HepG2 (cell line): ENCODE measurements at regions not wholly inside any gene's neighbourhood (a gene's known extent, or its start where the extent isn't known, plus 50 kb on each side); places are given as distances from the start of the nearest gene placed in this dataset.

ENCODE experiments used
- ATAC-seq: fragments of 200-7000 bp; cut with Tn5 transposase; 3 replicates; pipeline ENCODE4 v1.9.1; 2020; ENCODE audit warnings: mild to moderate bottlenecking, moderate library complexity
- BruUV-seq: library from RNA; stranded (reverse); fragments of 400-500 nt; replicated peaks from 2 replicates; lab custom pipeline; 2021; lab: Mats Ljungman, UMichigan
- CTCF ChIA-PET: fragments of 300-600 bp; formaldehyde crosslinking; extraction: SDS; loops from one replicate; lab custom pipeline; 2021; ENCODE audit warnings: low total read pairs, inconsistent platforms, low intra/inter-chr PET ratio; lab: Yijun Ruan, JAX
- POLR2A ChIA-PET: fragments of 350-600 bp; sonication (Branson Sonifier 250); formaldehyde crosslinking; loops from one replicate; lab custom pipeline; 2020; ENCODE audit warnings: antibody characterized with exemption, inconsistent platforms; lab: Yijun Ruan, JAX
- DNase-seq: peaks from one replicate; pipeline ENCODE4 v3.0.0-alpha.2; 2015; ENCODE audit warnings: low spot score
- FAIRE-seq: peaks from 3 replicates; lab custom pipeline; 2011; peaks lifted over from hg19 to GRCh38; lab: Jason Lieb, UNC
- H2AFZ ChIP-seq: one replicate; pipeline ENCODE4 v1.6.1; 2011; ENCODE audit warnings: low read length, inconsistent platforms
- H3K27ac ChIP-seq: fragments of 300-600 bp; 3 replicates; pipeline ENCODE4 v1.8.0; 2011; ENCODE audit warnings: mixed run types, mild to moderate bottlenecking, mixed read lengths, low read length, inconsistent platforms; ENCODE audit not compliant: insufficient read depth; ENCODE audit errors: extremely low read length
- H3K27me3 ChIP-seq, 2 experiments: fragments of 200-600 bp in 1 of 2; 2 replicates in 1 of 2; 3 replicates in 1 of 2; pipeline versions ENCODE4 v1.6.0 to v1.8.0; 2011; ENCODE audit warnings: low read length in 2 of 2, mild to moderate bottlenecking in 2 of 2, moderate library complexity in 2 of 2, inconsistent platforms in 1 of 2; ENCODE audit not compliant: insufficient read depth in 2 of 2, control insufficient read depth in 1 of 2
- H3K36me3 ChIP-seq, 2 experiments: fragments of 200-600 bp in 1 of 2; replicated peaks in 1 of 2; 2 replicates in 1 of 2; 3 replicates in 1 of 2; pipeline versions ENCODE4 v1.5.1 to v1.8.0; 2011; ENCODE audit warnings: low read length in 2 of 2, inconsistent platforms in 1 of 2; ENCODE audit not compliant: insufficient read depth in 2 of 2, control insufficient read depth in 1 of 2
- H3K4me1 ChIP-seq: 2 replicates; pipeline ENCODE4 v1.5.1; 2012; ENCODE audit warnings: low read length, inconsistent platforms; ENCODE audit not compliant: insufficient read depth
- H3K4me2 ChIP-seq: 2 replicates; pipeline ENCODE4 v1.6.0; 2011; ENCODE audit warnings: low read depth, low read length, inconsistent platforms
- H3K4me3 ChIP-seq, 3 experiments: fragments of 200-600 bp in 1 of 3; sonication (generic), shearing (Covaris generic) in 1 of 3; replicated peaks in 1 of 3; 2 replicates each; pipeline ENCODE4 v1.5.1; 2011 to 2016; ENCODE audit warnings: low read length in 3 of 3, inconsistent platforms in 2 of 3, low read depth in 2 of 3, mild to moderate bottlenecking in 2 of 3, control low read depth in 1 of 3, mixed read lengths in 1 of 3; ENCODE audit not compliant: insufficient read depth in 1 of 3
- H3K79me2 ChIP-seq: one replicate; pipeline ENCODE4 v1.6.1; 2011; ENCODE audit warnings: low read length, inconsistent platforms; ENCODE audit not compliant: insufficient read depth
- H3K9ac ChIP-seq: 2 replicates; pipeline ENCODE4 v1.6.0; 2011; ENCODE audit warnings: mild to moderate bottlenecking, low read depth, low read length, inconsistent platforms; ENCODE audit not compliant: insufficient read depth
- H3K9me3 ChIP-seq: 2 replicates; pipeline ENCODE4 v1.5.1; 2012; ENCODE audit warnings: mild to moderate bottlenecking, low read length
- H4K20me1 ChIP-seq: 2 replicates; pipeline ENCODE4 v1.6.0; 2011; ENCODE audit warnings: inconsistent platforms, mild to moderate bottlenecking, low read length, moderate library complexity; ENCODE audit not compliant: insufficient read depth
- AGO2 ChIP-seq: fragments of 200-400 bp; formaldehyde crosslinking; optimal IDR thresholded peaks from 2 replicates; pipeline ENCODE3; 2017; ENCODE audit warnings: mild to moderate bottlenecking, low read depth, low read length, moderate library complexity
- ARHGAP35 ChIP-seq: sonication (generic); formaldehyde crosslinking; IDR thresholded peaks from 2 replicates; pipeline ENCODE4 v1.9.0; 2022; ENCODE audit warnings: mild to moderate bottlenecking, inconsistent platforms, moderate library complexity, missing genetic modification reagents, borderline replicate concordance
- CAMTA2 ChIP-seq: sonication (generic); formaldehyde crosslinking; IDR thresholded peaks from 2 replicates; pipeline ENCODE4 v1.4.0; 2020; ENCODE audit warnings: mild to moderate bottlenecking, missing genetic modification reagents, borderline replicate concordance
- HDAC6 ChIP-seq: fragments of 200-600 bp; sonication (generic); IDR thresholded peaks from 2 replicates; pipeline ENCODE4 v1.7.0; 2017; ENCODE audit warnings: mild to moderate bottlenecking, antibody characterized with exemption, low read length, low read depth
- MED8 ChIP-seq: sonication (generic); formaldehyde crosslinking; IDR thresholded peaks from 2 replicates; pipeline ENCODE4 v1.8.1; 2023; ENCODE audit warnings: mild to moderate bottlenecking, missing genetic modification reagents; ENCODE audit not compliant: insufficient replicate concordance
- NR1H2 ChIP-seq: sonication (generic); formaldehyde crosslinking; IDR thresholded peaks from 2 replicates; pipeline ENCODE4 v1.8.1; 2022; ENCODE audit warnings: low read depth, missing genetic modification reagents, borderline replicate concordance
- SMYD3 ChIP-seq: sonication (generic); formaldehyde crosslinking; IDR thresholded peaks from 2 replicates; pipeline ENCODE4 v1.8.1; 2023; ENCODE audit warnings: mild to moderate bottlenecking, missing genetic modification reagents
- U2AF1 ChIP-seq: fragments of 200-400 bp; formaldehyde crosslinking; optimal IDR thresholded peaks from 2 replicates; pipeline ENCODE3; 2017; ENCODE audit warnings: mild to moderate bottlenecking, low read depth, low read length
- ZNF280D ChIP-seq: sonication (generic); formaldehyde crosslinking; IDR thresholded peaks from 2 replicates; pipeline ENCODE4 v1.5.1; 2020; ENCODE audit warnings: mild to moderate bottlenecking, missing genetic modification reagents
- ZNF329 ChIP-seq: sonication (generic); formaldehyde crosslinking; IDR thresholded peaks from 2 replicates; pipeline ENCODE4 v1.9.0; 2021; ENCODE audit warnings: low read depth, mild to moderate bottlenecking, missing genetic modification reagents
- ZNF687 ChIP-seq: sonication (generic); formaldehyde crosslinking; IDR thresholded peaks from 2 replicates; pipeline ENCODE4 v1.5.1; 2020; ENCODE audit warnings: mild to moderate bottlenecking, missing genetic modification reagents, moderate library complexity
- ZNF724P ChIP-seq: sonication (generic); formaldehyde crosslinking; IDR thresholded peaks from 2 replicates; pipeline ENCODE4 v1.8.0; 2022; ENCODE audit warnings: missing genetic modification reagents, borderline replicate concordance
- WGBS: methylation state at CpG from one replicate; pipeline ENCODE4 v1.1.6; 2017; ENCODE audit warnings: low lambda C conversion rate; 5-methylcytosine and 5-hydroxymethylcytosine counted together
- in situ Hi-C: cut with HindIII; loops from 2 replicates; pipeline ENCODE4 v1.10.0; 2017; ENCODE audit warnings: low pct_unique_long_range_greater_than_20kb; ENCODE audit not compliant: extremely low pct_ligation_motif_present
- intact Hi-C: fragments of 100-400 bp; cut with micrococcal nuclease; formaldehyde crosslinking; loops from one replicate; pipeline ENCODE4 v1.10.0; 2022; ENCODE audit not compliant: unreplicated experiment
- TF ChIP-seq, protein P1 (sequence below): sonication (generic); formaldehyde crosslinking; conservative IDR thresholded peaks from 2 replicates; pipeline ENCODE4 v1.4.0; 2020; ENCODE audit warnings: missing genetic modification reagents

DNA sequence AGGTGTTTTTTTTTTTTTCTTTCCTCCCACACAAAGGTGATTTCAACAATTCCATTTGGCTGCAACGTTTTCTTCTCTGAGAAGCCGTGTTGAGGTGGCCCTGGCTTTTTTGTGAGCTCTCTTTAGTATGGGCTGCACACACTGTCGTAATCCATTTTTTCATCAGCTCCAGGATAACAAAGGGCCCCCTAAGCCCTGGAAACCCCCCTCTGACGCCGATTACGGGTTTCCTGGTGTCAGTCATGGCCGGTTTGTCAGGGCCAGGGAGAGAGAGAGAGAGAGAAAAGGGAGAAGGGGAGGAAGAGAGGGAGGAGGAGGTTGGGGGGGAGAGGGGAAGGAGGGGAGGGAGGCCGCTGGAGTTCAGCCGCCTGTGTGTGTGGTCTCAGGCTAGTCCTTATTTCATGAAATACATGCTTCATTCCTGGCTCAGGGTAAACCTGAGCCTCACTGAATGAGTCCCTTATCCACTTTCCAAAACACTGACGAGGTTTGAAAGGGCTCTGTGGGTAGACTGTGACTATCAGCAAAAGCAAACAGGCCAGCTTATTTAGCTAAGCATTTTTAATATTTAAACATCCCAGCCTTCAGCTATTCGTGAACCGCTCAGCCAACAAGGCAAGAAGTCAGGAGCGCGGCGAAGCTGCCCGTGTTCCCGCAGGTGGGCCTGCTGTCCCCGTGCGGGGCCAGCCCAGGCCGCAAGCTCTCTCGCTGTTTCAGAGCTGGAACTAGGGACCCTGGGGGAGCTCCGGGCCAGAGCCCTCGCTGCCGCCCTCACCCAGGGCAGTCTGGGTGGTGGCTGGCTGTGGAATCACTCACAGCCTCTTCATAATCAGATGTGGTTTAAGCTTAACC, 172.8 kb downstream of the ERCC6L2 start (continued):
- TF ChIP-seq ZNF687 (CRISPR knock-in tag), result peak; percentile 50

DNA sequence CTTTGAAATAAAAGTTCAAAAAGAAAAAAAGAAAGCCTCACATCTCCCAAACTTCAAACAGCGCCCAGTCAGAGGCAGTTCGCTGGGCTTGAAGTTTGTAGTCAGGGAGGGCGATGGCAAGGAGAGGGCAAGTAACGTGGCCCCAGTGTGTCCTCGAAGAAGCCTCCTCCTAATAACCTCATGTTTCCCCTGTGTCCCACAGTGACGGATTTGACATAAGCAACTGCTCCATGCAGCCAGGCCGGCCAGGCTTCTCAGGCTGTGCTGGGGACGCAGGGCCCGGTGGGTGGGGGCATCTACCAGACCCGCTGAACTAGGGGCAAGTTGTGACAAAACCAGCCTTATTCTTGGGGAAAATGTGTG, 172.2 kb downstream of the ERCC6L2 start:
- peak overlapping the region in 2 of 3 experiments; percentile 23 to 50; a peak in 3 of 6 replicates for H3K4me3 ChIP-seq
- intact Hi-C loops, result no loop called here
- peak overlapping the region; percentile 90 for H3K4me2 ChIP-seq
- POLR2A ChIA-PET, result no interaction called here
- FAIRE-seq (no peak), ATAC-seq (peak; percentile 18; the same call in 2 of the 3 replicates), DNase-seq (no peak)
- H3K27ac ChIP-seq, result no peak overlapping the region
- no peaks in the 10 kb centered on the region for H3K9me3 ChIP-seq
- WGBS, result 79% methylated on average over 7 of the region's 10 CpGs
- H3K27me3 ChIP-seq, result peaks cover 4 to 58% of the 10 kb centered on the region in 2 experiments
- in situ Hi-C loops, result no loop called here
- H3K79me2 ChIP-seq, result no peaks in the 10 kb centered on the region
- H2AFZ ChIP-seq, result no peak overlapping the region
- CTCF ChIA-PET, result no interaction called here
- no peaks in the 10 kb centered on the region for H3K36me3 ChIP-seq
- H4K20me1 ChIP-seq, result no peaks in the 10 kb centered on the region
- no peak overlapping the region for H3K9ac ChIP-seq
- peaks cover 24% of the 10 kb centered on the region for H3K4me1 ChIP-seq
- no TSS peak for BruUV-seq
- no peak for TF ChIP-seq ZNF329 (CRISPR knock-in tag)
- TF ChIP-seq ZNF280D, result no peak
- TF ChIP-seq CAMTA2 (CRISPR knock-in tag), result no peak
- no peak for TF ChIP-seq ARHGAP35 (CRISPR knock-in tag)
- no peak for TF ChIP-seq NR1H2 (CRISPR knock-in tag)
- TF ChIP-seq SMYD3 (CRISPR knock-in tag), result no peak
- TF ChIP-seq U2AF1, result no peak
- no peak for TF ChIP-seq AGO2
- TF ChIP-seq ZNF724P (CRISPR knock-in tag), result no peak
- TF ChIP-seq MED8 (CRISPR knock-in tag), result no peak
- TF ChIP-seq, protein P1, sequence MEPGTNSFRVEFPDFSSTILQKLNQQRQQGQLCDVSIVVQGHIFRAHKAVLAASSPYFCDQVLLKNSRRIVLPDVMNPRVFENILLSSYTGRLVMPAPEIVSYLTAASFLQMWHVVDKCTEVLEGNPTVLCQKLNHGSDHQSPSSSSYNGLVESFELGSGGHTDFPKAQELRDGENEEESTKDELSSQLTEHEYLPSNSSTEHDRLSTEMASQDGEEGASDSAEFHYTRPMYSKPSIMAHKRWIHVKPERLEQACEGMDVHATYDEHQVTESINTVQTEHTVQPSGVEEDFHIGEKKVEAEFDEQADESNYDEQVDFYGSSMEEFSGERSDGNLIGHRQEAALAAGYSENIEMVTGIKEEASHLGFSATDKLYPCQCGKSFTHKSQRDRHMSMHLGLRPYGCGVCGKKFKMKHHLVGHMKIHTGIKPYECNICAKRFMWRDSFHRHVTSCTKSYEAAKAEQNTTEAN (CRISPR knock-in tag), result no peak
- no peak for TF ChIP-seq HDAC6
